ENCODE measurements at regions not wholly inside any gene's neighbourhood (a gene's known extent, or its start where the extent isn't known, plus 50 kb on each side); places are given as distances from the start of the nearest gene placed in this dataset.

DNA sequence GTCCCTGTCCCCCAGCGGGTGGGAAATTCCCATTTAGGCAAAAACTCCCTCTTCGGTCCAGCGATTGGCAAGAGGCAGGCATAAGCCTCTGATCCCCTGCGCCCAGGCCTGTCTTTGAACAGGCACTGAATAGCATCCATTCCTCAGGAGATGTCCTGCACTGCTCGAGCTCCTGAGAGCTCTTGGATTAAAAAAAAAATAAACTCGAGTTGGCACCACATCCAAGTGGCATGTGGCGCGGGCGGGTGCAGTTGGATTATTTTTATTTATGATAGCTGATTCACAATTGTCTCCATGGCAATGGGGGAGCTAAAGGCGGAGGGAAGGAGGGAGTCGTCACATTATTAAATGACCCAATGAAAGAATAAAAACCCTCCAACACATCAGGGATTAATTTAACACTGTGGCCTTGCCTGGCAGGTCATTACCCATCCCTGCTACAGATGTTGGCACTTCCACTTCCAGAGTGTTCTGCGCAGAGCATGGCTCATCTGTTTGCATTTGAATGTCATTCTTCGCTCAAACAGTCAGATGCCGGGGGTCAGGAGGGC, 207.2 kb downstream of the AACS start:
- DNase-seq, result no peak

- no peak for DNase-seq
Observed at GRCh38 chr12:125276567-125276966, 211.3 kb downstream of the AACS start.

- no peak for DNase-seq
Observed at GRCh38 chr12:125280482-125281377, 215.5 kb downstream of the AACS start.

- DNase-seq, result no peak
Observed at GRCh38 chr12:125282921-125283320, 217.7 kb downstream of the AACS start.

DNA sequence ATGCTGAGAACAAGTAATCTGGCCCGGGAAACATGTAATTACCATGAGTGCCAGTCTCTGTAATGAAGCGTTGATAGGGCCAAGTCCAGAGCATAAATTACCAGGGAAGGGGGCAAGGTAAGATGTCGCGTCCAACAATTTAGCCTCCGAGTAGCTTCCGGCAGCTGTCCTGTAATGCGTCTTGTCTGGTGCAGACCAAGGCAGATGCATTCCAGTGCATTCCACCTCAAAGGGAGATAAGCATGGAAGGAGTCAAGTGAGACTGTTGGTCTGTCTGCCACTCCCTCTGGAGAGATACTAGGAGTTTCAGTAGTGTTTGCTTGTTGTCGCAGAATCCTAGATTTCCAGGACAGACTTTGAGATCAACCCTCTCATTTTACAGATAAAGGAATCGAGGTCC, 218.3 kb downstream of the AACS start:
- peak; percentile 2 for DNase-seq

DNA sequence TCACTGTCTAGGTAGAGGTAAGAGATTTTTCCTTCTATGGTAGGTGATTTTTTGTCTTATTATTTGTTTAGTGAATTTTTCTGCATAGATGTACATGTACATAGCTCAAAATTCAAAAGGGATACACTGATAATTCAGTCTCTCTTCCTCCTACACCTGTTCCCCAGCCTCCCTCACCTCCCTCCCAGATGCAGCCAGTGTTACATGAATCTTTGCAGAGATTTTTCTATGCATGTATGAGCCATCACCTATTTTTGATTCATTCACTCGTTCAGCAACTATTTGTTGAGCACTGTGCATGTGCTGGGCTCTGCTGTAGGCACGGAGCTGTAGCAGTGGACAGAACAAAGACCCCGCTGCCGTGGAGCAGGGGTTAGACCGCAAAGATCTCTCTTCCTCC, 218.9 kb downstream of the AACS start:
- no peak for DNase-seq

DNA sequence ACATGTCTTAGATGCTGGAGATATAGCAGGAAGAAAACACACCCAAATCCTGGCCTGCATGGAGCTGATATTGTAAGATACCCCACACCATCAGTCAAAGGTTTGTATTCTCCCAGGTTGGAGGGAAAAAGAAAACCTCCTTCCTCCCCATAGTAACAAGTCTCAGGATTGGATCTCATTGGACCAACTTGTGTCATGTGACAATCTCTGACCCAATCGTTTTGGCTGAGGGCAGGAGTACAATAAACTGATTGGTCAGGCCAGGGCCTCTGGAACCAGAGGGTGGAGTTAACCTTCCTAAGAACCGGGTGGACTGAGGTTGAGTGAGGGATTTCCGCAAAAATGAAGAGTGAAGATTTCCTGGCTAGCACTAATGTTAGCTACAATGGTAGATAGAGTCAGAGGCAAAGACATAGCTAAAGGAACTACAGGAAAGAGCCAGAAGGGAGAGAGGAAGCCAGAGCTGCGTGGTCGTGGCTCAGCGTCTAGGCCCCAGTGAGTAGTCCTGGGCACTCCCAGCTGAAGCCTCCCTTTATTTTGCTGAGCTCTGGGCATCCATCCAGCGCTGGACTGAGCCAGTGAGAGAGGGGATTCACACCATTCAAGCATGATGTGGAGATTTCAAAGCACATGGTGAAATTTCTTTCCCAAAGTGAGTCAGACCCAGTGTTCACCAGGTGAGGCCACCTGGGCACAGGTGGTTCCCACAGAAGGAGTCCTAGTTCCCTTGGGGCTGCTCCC, 219.9 kb downstream of the AACS start:
- DNase-seq, result no peak

GRCh38 chr12:125286005-125286727, 220.9 kb downstream of the AACS start:
- no peak for DNase-seq

- no peak for DNase-seq
Observed at GRCh38 chr12:125287155-125287847, 222.1 kb downstream of the AACS start.

- no peak for DNase-seq
Observed at GRCh38 chr12:125288931-125289928, 224.0 kb downstream of the AACS start.

DNA sequence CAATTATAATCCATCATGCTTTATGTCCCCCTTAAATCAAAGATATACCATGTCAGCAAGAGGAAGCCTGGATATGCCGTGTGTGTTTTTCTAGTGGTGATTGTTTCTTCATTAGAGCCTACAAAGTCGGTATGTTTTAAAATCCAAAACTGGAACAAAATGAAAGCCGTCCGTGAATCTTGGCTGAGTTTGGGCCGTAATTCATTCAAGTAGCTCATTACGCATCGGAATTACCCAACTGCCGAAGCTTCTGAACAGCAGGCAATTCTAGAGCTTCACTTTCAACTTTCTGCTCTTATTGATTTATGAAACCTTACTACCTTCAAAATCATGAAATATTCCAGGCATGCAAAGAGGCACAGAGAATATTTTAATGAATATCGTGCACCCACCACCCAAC, 224.7 kb downstream of the AACS start:
- DNase-seq, result no peak

GRCh38 chr12:125292700-125293099, 227.5 kb downstream of the AACS start:
- DNase-seq, result no peak

DNA sequence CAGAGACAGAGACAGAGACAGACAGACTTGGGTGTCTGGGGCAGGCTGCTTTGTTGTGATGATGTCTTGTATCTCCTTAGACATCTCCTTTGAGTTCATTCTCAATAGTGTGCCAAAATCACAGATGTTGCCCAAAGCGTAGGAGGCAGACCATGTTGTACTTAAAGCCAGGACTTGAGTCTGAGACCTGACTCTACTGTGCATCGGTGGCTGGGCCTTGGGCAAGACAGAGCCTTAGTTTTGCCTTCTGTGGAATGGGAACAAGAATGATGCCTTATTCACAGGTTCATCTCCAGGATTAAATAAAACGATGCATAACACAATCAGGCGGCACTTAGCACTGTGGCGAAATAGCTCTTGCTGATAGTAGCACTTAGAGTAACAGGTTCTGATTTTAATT, 230.3 kb downstream of the AACS start:
- DNase-seq, result no peak

DNA sequence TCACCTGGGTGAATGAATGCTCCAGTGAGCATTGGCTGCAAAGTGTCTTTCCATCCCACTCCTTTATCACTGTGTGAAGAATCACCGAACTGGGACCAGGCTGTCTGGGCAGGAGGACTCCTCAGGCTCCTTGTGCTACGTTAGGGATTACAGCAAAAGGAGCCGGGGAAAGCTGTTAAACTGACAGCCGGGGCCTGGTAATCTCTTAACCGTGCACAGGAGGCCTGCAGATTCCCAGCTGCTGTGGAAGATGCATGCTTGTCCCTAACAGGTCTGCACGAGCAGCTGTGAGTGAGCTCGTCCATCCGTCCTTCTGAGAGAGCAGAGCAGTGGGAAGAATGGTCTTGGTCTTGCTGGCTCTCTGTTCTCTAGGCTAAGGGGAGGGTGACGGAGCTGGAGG, 231.5 kb downstream of the AACS start:
- no peak for DNase-seq

DNA sequence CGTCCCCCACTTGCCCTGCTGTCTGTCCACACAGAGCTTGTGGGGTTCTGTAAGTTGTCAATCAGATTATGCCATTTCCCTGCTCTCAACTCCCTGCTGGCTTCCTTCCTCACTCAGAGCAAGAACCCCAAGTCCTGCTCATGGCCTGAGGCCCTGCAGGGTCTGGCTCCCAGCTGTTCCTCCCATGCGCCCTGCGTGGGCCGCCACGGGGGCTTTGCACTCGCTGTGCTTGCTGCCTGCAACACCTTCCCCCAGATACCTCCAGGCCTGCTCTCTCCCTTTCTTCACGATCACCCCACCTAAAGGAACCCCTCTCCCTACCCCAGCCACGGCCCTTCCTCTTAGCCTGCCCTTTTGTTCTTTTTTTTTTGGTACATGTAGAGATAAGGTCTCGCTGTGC, 234.6 kb downstream of the AACS start:
- no peak for DNase-seq

DNA sequence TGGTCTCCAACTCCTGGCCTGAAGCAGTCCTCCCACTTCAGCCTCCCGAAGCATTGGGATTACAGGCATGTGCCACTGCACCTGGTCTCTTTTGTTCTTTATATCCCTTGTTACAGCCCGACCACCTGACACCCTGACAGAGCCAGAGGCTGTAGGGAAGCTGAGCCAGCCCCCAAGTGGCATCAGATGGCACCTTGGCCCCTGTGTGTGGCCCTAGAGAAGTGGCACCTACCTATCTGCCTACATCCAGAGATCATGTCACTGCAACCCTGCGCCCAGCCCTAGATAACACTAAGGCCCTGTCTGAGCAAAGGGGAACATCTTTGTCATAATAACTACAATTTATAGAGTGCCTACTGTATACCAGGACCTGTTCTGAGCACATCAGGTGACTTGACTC, 235.0 kb downstream of the AACS start:
- DNase-seq, result no peak

DNA sequence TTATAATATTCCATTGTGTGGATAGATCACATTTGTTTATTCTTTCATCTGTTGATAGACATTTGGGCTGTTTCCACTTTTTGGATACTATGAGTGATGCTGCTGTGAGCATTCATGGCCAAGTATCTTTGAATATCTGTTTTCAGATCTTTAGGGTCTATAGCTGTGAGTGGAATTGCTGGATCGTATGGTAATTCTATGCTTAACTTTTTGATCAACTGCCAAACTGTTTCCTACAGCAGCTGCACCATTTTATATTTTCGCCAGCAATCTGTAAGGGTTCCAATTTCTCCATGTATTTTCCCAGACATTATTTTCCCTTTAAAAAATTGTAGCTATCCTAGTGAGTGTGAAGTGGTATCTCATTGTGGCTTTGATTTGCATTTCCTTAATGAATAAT, 238.1 kb downstream of the AACS start:
- no peak for DNase-seq

- DNase-seq, result no peak
Observed at GRCh38 chr12:125304029-125304428, 238.8 kb downstream of the AACS start.

GRCh38 chr12:125305231-125305630, 240.0 kb downstream of the AACS start:
- no peak for DNase-seq

- no peak for DNase-seq
Observed at GRCh38 chr12:125310461-125310860, 245.2 kb downstream of the AACS start.

- no peak for DNase-seq
Observed at GRCh38 chr12:125311050-125311449, 245.8 kb downstream of the AACS start.
